HG03108 (cell line): ENCODE measurements at regions not wholly inside any gene's neighbourhood (a gene's known extent, or its start where the extent isn't known, plus 50 kb on each side); places are given as distances from the start of the nearest gene placed in this dataset.
"Not testable (repeated sequence)": the region's sequence is repeated elsewhere in the genome, so short reads cannot be mapped to it uniquely, and the experiment has no call there.

Experiments
- ATAC-seq: cut with Tn5 transposase; IDR thresholded peaks from one replicate; pipeline ENCODE4 v1.9.1; 2021; ENCODE audit warnings: moderate library complexity; ENCODE audit not compliant: unreplicated experiment

- ATAC-seq = no peak
These were observed 109.6 kb downstream of the KCNJ2 start for GRCh38 chr17:70278844-70279462.

GRCh38 chr17:70286391-70286790 lies 117.1 kb downstream of the KCNJ2 start:
- no peak for ATAC-seq

GRCh38 chr17:70288540-70289290 lies 119.4 kb downstream of the KCNJ2 start:
- ATAC-seq = no peak

GRCh38 chr17:70290770-70291169 lies 121.4 kb downstream of the KCNJ2 start:
- ATAC-seq = no peak

- ATAC-seq = no peak
These were observed 123.0 kb downstream of the KCNJ2 start for GRCh38 chr17:70292366-70292765.

GRCh38 chr17:70293564-70294310 lies 124.4 kb downstream of the KCNJ2 start:
- ATAC-seq = not testable (repeated sequence)

- no peak for ATAC-seq
These were observed 126.0 kb downstream of the KCNJ2 start for GRCh38 chr17:70295329-70295728.

GRCh38 chr17:70295731-70296130 lies 126.4 kb downstream of the KCNJ2 start:
- ATAC-seq = no peak

- no peak for ATAC-seq
These were observed 127.1 kb downstream of the KCNJ2 start for GRCh38 chr17:70296456-70296855.

- no peak for ATAC-seq
These were observed 128.1 kb downstream of the KCNJ2 start for GRCh38 chr17:70297397-70297796.

GRCh38 chr17:70298929-70299531 lies 129.7 kb downstream of the KCNJ2 start:
- no peak for ATAC-seq

GRCh38 chr17:70307430-70308225 lies 138.3 kb downstream of the KCNJ2 start:
- no peak for ATAC-seq

GRCh38 chr17:70308618-70309017 lies 139.3 kb downstream of the KCNJ2 start:
- ATAC-seq = no peak

- ATAC-seq = no peak
These were observed 140.9 kb downstream of the KCNJ2 start for GRCh38 chr17:70310221-70310672.

GRCh38 chr17:70313086-70313852 lies 143.9 kb downstream of the KCNJ2 start:
- no peak for ATAC-seq

- no peak for ATAC-seq
These were observed 144.8 kb downstream of the KCNJ2 start for GRCh38 chr17:70314096-70314495.

GRCh38 chr17:70314506-70314905 lies 145.2 kb downstream of the KCNJ2 start:
- no peak for ATAC-seq

GRCh38 chr17:70317421-70317820 lies 148.1 kb downstream of the KCNJ2 start:
- no peak for ATAC-seq

- no peak for ATAC-seq
These were observed 148.7 kb downstream of the KCNJ2 start for GRCh38 chr17:70318051-70318450.

- ATAC-seq = no peak
These were observed 150.2 kb downstream of the KCNJ2 start for GRCh38 chr17:70319516-70319915.
